Colon (tissue), 2 donors: ENCODE measurements at regions not wholly inside any gene's neighbourhood (a gene's known extent, or its start where the extent isn't known, plus 50 kb on each side); places are given as distances from the start of the nearest gene placed in this dataset.
"Not testable (repeated sequence)": the region's sequence is repeated elsewhere in the genome, so short reads cannot be mapped to it uniquely, and the experiment has no call there.

Experiments
- FAIRE-seq: peaks from 2 replicates; lab custom pipeline; 2012; peaks lifted over from hg19 to GRCh38; lab: Jason Lieb, UNC
- donor health status: control.
- donor health status: control.

DNA sequence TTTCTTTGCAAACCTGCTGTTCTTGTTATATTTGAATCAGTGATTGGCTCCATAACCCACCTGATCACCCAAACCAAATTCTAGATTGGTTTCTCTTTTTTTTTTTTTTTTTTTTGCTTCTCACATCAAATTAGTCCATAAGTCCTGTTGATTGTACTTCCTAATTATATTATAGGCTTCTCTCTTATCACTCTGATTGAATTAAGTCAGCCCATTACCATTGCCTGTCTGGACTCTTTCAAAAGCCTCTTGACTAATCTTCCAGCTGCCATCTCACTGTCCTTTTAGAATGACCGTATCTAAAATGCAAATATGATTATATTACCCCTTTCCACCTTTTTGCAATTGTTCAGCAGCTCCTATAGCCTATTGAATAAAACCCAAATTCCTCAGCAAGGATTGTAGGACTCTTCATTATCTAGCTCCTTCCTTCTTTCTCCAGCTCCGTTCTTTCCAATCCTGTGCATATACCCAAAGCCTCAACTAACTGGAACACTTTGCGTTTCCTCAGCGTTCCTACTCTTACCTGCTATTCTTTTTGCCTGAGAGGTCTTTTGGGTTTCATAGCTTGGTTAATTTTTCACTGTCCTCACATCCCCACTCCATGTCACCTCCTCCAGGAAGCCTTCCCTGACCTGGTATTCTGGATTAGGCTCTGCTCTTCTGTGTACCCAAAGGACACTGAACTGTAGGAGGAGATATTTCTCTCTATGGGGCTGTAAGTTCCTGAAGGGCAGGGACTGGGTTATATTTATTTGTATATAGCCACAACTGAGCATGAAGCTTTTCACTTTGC, 423.3 kb downstream of the TMEM135 start:
- FAIRE-seq: no peak

DNA sequence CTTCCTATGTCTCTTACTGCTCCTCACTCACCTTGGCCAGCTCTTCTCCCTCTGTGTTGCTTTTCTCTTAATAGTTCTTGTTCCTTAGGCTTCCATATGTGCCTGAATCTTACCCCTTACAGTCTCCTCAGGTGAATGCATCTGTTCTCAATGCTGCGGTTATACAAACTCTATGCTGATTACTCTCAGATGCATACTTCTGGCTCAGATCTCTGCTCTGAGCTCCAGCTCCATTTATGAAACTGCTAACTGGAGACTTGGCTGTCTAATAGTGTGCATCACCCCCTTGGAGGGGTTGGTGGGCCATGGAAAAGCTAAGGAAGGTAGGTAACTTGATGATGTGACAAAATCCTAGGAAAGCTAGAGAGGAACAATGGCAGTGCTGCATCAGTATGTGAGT, 422.5 kb downstream of the TMEM135 start:
- no peak for FAIRE-seq

DNA sequence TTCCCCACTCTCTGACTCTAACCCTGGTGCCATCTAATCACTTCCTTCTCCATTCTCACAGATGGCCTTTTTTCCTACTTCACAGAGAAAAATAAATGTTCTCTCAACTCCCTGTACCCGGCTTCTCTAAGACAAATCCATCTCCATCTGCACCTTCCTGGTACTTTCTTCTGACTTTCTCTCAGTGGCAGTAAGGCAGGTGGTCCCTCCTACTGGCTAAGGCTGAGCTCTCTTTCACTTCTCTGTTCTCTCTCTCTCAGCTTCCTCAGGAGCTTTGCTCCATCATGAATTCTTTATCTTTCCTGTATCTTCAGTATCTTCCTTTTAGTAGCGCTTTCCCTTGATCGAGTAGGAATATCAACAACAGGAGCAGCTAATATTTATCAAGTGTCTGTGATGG, 421.6 kb downstream of the TMEM135 start:
- no peak for FAIRE-seq

DNA sequence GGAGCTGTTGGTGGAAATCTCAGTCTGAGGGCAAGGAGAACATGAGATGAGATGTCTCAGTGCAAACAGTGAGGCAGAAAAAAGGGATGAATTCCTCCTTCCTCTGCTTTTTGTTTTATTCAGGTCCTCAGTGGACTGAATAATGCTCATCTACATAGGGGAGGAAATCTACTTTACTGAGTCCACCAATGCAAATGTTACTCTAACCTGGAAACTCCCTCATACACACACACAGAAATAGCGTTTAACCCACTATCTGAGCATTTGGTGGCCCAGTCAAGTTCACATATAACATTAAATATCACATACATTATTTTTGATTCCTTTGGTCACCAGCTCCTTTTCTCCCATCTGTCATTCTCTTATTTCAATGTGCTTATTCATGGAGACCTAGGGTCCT, 418.8 kb downstream of the TMEM135 start:
- no peak for FAIRE-seq

DNA sequence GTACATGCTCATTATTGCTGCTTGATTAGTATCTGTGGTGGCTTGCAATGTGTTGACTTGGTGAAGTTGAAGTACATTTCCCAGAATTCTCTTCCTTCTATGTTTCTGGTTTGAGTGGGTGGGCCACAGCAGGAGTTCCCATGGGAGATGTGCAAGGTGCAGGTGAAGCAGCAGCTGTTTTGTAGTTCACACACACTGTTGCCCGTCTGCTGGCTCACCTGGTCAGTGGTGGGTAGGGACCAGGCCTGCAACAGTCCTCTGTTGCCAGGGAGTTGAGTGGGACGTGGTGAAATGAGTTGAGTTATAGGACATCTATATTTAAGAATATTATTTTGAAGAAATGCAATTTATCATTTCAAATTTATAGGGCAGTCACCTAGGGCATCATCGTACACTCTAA, 417.4 kb downstream of the TMEM135 start:
- FAIRE-seq: no peak

DNA sequence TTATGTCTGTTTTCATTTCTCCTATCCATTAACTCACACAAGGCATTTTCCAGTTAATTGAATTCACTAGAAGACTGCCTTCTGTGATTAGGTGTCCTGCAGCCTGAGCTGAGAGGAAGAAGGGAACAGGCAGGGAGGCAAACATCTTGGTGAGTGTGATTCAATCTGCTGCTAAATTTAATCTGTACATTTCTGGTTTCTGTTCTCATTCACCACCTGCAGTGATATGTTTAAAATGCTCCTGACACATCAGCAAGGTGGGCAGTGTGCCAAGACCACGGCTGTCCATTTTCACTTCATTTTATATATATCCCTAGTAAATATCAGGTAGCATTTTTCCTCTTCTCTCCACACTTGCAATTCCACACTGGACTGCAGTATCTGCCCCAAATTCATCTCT, 416.5 kb downstream of the TMEM135 start:
- no peak for FAIRE-seq

DNA sequence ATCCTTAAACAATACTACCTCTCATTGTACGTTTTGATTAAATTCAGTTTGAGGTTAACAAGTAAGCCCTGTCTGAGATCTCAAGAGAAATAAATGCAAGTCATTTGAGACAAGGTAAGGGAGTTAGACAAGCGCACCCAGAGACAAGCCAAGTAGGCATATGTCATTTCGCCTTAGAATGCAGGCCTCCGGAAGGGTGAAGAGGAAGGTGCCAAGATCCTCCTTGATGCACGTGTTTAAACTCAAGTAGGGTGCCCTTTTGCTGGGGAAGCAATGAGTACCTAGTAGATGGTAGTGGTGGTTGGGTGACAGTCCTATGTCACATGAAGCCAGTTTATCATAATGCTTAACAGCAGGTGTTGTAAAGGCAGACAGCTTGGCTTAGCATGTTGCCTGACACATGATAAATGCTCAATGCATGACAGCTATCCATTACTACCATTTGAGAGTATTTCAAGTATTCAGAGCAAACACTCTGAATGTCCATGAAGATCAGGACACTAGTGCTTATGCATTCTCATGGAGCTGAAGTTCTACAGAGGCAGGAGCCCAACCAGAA, 415.9 kb downstream of the TMEM135 start:
- no peak for FAIRE-seq

DNA sequence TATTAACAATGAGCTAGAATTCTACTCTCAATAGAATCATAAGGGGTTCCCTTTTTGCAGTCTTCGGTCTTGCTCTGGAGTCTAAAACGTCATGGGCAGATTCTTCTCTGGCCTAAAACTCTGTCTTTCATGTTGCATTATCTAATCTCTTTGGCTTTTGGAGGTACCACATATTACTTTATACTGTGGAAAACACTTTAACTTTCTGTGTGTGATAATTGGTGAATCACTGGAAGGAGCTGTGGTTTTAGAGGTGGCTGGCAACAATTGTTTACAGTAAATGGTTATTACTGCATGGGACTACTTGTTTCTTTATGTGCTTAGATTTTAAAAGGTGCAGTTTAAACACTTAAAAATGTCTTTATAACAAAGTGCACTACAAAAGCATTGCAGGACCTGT, 414.3 kb downstream of the TMEM135 start:
- FAIRE-seq: not testable (repeated sequence)

DNA sequence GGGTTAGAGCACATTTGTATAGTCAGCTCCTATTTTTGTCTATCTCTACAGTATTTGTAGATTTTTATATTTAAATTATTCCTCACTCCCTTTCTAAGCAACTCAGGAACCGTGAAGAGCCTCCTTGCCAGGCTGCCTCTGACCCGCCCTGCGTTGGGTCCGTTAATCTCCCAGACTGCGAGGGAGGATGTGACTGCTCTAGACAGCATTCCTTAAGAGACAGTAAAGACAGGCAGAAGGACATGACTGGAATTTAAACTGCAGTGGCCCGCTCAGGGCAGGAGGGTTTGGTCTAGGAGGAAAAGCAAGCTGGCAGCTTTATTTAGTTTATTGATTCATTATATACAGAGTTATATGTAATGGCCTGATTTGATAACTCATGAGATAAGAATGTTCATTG, 413.7 kb downstream of the TMEM135 start:
- FAIRE-seq: no peak

DNA sequence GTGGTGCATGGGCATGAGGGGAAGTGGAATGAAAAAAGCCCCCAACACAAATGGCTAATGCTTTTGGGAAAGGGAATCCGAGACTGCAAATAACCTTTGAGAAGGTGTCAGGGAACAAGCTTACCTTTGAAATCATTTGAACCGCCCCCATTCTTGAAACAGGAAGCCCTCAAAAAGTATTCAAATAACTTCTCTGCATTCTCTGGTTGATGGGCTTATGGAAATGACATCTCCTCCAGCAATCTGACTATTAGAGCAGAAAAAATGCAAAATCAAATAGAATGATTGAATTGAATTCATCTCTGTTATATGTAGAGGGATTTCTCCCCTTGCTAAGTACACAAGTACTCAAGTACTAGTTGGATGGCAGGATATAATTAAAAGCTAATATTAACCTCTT, 409.9 kb downstream of the TMEM135 start:
- no peak for FAIRE-seq

DNA sequence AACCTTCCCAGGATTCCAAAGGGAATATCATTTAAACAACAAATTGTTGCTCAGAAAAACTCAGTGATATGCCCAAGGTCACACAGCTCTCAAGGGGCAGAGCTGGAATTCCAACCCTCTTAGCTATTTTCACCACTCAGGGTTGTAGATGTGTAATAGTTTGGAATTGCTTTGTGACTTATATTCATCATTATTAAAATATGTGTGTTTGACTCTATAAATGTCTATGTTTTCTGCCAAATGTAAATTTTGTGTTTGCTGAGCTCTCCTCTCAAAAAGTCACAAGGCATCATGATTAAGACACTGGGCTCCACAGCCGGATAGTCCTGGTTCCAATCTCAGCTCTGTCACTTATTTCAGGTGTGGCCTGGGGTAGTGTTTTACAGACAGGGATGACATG, 407.3 kb downstream of the TMEM135 start:
- FAIRE-seq: no peak

DNA sequence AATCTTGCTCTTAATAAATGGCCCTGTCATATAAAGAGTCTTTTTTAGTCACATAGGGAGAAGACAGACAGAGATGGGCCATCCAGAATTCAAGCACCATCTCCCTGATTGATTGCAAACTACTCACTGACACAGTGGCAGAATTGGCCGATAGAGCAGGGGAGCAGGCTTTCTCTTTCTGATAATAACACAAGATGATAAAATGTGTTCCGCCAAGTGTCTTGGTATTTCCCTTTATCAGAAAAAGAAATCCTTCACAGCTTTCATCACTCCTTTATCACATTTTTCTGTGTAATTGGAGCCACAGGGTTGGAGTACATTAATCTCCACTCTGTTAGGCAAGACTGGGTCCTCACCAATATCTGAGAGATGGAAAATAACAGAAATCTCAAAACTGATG, 406.0 kb downstream of the TMEM135 start:
- FAIRE-seq: no peak

DNA sequence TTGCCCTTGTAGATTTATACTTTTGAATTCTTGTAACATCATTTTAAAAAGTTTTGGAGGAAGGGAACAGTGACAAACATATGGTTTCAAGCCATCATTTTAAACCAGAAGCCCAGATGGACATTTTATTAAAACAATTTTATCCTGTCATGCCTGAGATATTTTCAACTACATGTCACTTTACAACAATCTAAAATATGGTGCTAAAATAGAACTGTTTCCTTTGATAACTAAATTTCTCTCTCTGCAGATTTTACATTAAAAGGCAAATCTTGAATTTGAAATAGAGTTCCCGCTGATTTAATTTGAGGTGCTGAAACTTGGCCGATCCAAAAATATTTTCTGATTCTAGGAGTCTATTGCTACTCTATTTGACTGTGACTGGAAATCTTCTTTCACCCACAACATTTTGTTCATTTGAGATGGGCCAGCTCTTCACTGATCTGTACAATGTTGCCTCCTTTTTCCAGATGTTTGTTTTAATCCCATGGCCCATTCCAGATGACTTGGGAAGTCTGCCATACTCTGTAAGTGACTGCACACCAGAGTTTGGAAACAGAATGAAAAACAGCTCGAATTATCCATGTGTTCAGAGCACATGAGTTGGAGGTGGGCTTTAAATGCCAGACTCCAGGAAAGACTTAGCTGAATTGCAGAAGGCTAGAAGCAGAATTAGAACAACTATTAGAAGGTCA, 402.5 kb downstream of the TMEM135 start:
- no peak for FAIRE-seq

DNA sequence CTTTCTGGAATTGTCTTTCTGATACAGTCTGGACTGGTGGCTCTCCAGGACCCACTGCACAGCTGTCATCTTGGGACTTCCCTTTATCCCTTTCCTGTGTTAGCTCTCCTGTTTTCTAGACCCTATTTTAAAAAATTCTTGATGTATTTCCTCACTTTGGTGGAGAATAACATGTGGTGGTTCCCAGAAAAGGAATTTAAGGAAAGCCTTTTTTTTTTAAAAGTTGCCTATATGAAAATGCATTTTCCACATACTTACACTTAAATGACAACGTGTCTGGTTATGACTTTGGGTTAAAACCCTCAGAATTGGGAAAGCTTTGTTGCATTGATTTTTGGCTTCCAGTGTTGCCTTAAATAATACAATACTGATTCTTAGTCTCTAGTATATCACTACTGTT, 400.7 kb downstream of the TMEM135 start:
- no peak for FAIRE-seq

DNA sequence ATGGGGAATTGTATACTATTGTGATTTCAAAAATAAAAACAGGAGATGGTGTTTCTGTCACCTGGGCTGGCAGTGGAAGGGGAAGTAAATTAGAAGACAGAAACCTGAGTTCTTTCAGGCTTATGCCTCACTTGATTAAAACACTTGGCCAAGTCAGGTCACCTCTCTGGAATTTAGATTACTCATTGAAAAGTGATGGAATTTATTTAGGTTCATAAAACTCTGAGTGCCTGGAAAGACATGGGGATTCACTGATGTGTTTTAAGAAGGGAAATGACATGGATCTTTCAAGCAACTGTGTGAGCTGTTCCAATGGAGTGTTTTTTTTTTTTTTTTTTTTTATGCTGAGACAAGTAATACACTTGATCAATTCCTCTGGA, 400.1 kb downstream of the TMEM135 start:
- FAIRE-seq: no peak

DNA sequence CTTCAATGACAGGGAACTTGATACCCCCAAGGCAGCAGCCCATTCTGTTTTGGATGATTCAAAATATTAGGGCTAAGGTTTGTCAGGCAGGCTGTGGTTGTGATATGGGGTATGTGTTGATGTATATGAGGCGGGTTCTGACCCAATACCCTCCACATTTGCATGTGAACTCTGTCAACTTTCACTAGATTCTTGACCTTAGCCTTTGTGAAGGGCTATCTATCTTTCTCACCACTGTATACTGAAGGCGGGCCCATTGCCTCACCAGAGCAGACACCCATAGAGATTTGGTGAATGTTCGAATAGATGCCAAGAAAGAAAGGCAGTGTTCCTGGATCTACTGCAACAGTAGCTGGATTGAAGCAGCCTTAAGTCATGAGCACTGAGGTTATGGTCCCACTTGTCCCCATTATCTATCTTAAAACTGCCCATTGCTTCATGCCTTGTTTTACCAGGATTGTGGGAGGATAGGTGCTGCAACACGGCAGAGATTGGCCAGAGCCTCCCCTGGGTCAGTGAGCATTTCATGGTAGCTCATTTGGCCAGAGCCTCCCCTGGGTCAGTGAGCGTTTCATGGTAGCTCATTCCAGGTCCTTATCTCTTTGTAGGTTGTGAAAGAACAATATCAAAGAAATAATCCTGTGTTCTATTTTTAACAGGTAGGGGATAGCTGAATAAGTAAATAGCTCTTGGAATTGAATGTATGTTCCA, 399.6 kb downstream of the TMEM135 start:
- FAIRE-seq: no peak

DNA sequence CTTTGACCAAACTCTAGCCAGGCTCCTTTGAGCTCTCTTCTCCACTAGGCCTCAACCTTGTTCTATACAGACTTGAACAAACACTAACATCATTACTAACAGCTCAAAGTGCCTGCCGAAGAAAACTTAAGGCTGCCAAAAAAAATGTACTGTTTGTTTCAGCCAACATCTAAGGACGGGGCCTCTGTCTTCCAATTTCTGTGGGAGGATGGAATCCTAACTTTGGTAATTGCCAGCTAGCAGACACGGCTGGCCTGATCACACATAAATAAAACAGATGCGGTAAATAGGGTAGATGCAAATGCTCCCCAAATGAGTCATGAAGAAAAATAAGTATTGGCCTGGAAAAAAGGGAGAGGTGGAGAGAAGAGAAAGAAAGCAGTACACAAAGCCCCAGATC, 394.3 kb downstream of the TMEM135 start:
- FAIRE-seq: no peak

DNA sequence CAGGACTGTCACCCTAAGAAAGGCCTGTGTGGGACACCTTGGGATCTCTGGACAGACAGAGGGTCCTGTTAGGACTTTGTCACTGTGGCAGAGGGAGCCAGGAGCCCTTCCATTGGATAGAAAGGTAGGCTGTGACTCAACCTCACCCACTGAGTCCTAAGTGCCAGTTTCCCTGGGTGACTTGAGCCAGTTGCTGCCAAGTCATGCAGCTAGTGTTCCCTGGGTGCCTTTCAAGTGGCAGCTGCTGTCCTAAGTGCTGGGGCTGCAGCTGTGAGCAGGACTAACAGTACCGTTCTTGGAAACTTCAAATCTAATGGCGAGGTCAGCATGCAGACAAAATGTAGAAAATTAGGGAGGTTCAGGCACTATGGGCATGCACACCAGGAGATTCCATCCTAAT, 393.7 kb downstream of the TMEM135 start:
- no peak for FAIRE-seq

DNA sequence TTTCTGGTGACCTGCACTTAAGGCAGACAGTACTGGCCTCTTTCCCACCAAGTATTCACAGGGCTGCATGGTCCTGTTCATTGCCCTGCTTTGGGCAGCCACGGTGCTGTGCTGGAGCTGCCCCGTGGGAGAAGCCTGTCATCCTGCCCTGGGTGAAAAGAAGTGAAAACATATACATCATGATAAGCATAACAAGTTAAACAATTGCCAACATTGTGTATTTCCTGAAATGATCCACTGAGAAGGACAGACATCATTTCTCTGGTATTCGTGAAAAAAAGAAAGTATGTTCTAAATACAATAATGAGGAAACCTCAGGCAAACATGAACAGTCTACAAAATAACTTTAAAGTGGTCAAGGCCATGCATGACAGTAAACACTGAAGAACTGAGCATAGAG, 393.1 kb downstream of the TMEM135 start:
- no peak for FAIRE-seq

DNA sequence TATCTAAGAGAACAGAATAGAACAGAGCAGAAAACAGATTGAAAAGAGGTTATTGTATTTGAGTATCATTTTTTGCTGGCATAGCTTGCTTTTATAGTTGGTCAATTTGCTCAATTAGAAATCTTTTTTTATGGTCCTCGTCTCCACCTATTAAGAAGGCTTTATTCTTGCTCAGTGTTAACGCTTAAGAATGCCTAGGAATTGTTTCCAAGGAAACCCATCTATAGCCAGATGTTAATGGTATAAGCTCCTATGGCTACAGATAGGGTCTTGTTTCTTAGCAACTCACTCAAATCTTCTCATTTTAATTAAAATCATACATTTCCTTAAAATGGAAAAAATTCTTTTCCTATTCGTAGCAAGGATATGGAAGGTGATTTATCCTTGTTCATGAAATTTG, 392.3 kb downstream of the TMEM135 start:
- no peak for FAIRE-seq

DNA sequence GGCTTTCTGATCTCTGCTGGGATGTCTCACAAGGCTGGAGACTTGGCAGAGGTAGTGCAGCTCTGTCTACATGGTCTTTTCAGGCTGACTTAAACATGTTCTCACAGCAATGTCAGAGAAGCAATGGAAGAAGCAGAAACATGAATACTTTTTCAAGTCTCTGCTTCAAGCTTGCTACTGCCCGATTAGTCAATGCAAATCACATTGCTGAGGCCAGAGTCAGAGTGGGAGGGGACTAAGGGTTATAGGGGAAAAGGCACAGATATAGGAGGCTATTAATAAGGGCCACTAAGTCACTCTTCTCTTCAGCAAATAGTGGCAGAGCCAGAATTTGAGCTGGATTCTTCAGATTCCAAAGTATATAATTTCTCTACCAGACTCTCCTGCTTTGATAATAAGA, 390.5 kb downstream of the TMEM135 start:
- no peak for FAIRE-seq

DNA sequence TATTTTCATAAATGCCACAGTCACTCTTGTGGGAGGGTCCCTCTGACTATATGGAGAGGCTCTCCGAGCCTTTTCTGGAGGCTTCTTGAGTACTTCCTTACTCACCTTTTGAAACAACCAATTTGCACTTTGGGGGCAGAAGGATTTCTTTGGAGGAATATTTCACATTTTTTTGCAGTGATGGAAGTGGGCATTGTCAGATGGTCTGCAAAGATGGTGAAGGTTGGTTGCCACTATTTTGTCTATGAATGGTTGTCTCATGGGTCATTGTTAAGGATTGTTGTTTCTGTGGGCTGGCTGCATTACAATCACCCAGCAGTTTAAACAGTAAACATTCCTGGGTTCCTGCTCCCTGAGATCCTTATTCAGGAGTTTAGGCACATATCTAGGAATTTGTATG, 388.2 kb downstream of the TMEM135 start:
- no peak for FAIRE-seq

DNA sequence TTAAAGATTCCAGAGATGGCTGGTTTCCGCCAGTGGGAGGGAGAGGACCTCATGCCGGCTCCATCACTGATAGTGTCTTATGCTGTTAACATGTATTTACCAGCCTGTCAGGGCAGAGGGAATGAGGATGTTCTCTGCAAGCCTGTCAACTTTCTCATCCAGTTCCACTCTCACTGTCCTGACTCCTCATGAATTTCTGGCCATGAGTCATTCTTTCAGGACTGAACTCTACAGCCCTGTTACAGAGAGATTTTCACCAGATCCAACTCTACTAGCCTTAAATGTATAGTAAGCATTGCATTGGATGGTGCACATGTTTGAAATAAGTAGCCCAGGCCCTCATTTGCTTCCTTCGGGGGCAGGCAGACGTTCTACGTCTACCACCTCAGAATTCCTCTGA, 387.7 kb downstream of the TMEM135 start:
- FAIRE-seq: no peak
